Rectal smooth muscle tissue (tissue), 1 donor: ENCODE measurements at regions not wholly inside any gene's neighbourhood (a gene's known extent, or its start where the extent isn't known, plus 50 kb on each side); places are given as distances from the start of the nearest gene placed in this dataset.

ENCODE experiments used
- H3K27ac ChIP-seq: one replicate; pipeline ENCODE4 v1.7.0; 2013; ENCODE audit warnings: low read depth, low read length, inconsistent platforms
- H3K27me3 ChIP-seq: one replicate; pipeline ENCODE4 v1.7.0; 2013; ENCODE audit warnings: low read length; ENCODE audit not compliant: control insufficient read depth, insufficient read depth
- H3K36me3 ChIP-seq: one replicate; pipeline ENCODE4 v1.7.0; 2013; ENCODE audit warnings: low read length; ENCODE audit not compliant: control insufficient read depth, insufficient read depth
- H3K4me1 ChIP-seq: one replicate; pipeline ENCODE4 v1.7.0; 2013; ENCODE audit warnings: low read length; ENCODE audit not compliant: control insufficient read depth, insufficient read depth
- H3K4me3 ChIP-seq: one replicate; pipeline ENCODE4 v1.7.0; 2013; ENCODE audit warnings: low read length
- H3K9ac ChIP-seq: one replicate; pipeline ENCODE4 v1.7.0; 2013; ENCODE audit warnings: low read length

DNA sequence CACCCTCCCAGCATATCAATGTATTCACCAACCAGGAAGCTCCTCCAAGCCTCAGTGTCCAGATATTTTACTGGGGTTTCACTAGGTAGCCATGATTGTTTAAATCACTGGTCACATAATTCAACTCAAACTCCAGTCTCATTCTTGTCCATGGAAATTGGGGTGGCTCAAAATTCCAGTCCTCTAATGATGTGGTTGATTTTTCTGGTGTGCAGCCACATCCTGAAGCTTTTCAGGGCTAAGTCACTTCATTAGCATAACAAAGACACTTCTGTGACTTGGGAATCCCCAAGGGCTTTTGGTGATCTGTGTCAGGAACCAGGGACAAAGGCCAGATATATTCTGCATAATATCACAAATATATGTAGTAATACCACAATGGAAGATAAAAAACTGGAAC lies 786.9 kb upstream of the IGFBP3 start:
- Histone ChIP-seq H3K4me3 (no peak overlapping the region), H3K9ac (no peak overlapping the region), H3K4me1 (peaks cover 2% of the 10 kb centered on the region), H3K36me3 (no peaks in the 10 kb centered on the region), H3K27ac (no peak overlapping the region), H3K27me3 (no peaks in the 10 kb centered on the region)

DNA sequence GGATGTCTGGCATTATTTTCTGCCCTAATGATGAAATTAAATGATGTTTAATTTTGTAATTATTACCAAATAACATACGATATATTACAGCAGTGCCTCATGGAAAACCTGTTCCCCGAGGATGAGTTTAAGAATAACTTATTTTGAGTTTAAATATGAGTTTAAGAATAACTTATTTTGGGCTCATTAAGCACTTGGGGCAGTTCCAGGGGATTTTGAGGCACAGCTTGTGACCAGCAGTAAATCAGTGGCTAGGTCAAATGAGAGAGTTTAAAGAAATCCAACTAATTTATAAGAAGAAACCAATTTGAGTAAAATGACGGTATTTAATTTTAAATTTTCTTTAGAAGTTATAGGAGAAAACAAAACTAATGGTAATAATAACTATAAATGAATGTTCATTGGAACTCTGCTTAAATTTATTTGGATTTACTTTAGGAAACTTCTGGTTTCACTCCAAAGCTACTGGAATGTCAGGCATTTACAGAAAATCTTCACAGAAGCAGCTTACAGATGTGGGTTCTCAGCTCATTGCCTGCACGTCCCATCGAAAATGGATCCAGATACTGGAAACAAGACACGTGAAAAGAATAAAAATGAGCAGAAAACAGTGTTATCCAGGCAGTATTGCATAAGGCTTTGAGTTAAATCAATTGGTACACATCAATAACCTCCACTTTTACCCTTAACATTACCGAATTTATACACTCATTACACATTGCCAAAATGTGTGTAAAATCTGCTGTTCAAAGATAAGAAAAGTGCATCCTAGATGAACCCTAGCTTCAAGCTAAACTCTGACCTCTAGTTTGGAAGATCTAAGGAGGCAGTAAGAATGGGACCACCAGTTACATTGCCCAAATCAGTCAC lies 784.5 kb upstream of the IGFBP3 start:
- H3K27ac ChIP-seq: no peak overlapping the region
- no peaks in the 10 kb centered on the region for H3K27me3 ChIP-seq
- no peak overlapping the region for H3K9ac ChIP-seq
- H3K36me3 ChIP-seq: no peaks in the 10 kb centered on the region
- H3K4me3 ChIP-seq: no peak overlapping the region
- H3K4me1 ChIP-seq: peaks cover 2% of the 10 kb centered on the region

DNA sequence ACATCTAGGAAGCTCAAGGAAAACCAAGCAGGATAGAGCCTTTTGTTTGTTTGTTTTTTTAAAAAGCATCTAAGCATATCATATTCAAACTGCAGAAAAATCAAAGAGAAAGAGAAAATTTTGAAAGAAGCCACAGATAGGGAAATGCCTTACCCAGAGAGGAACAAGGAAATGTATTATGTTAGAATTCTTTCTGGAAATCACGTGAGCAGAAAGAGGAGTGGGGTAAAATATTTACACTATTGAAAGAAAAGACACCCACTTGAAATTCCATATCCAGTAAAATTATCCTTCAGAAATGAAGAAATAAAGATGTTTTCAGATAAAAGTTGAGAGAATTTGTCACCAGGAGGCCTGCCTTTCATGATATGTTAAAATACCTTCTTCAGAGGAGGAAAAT lies 775.7 kb upstream of the IGFBP3 start:
- H3K9ac ChIP-seq: no peak overlapping the region
- no peaks in the 10 kb centered on the region for H3K27me3 ChIP-seq
- no peaks in the 10 kb centered on the region for H3K4me1 ChIP-seq
- no peak overlapping the region for H3K4me3 ChIP-seq
- no peak overlapping the region for H3K27ac ChIP-seq
- H3K36me3 ChIP-seq: no peaks in the 10 kb centered on the region

DNA sequence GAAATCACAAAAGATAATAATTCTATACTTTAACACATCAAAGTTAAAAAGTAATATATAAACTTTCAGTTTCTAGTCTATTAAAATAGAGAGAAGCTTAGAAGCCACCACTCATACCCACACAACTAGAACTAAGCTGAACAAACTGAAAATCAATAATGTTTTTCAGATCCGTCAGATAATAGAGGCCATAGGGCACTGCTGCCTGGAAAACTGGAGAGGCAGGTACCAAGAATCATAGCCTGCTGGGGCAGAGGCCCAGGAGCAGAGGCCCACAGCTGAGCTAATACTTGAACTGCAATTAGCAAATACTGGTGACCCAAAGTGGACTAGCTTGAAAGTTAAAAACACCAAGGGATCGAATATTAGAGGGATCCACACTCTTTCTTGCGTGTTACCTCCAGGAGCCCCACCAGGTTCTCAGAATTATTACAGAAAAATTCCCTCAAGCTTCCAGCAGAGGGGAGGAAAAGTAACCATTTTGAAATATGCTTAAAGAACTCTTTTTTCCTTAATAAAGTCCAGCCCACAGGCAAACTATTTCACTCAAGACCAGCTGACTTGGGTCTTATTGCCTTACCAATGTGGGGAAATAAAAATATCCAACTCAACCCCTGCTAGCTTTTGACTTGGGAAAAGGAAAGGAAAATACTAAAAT lies 774.1 kb upstream of the IGFBP3 start:
- Histone ChIP-seq H3K27ac (no peak overlapping the region), H3K9ac (no peak overlapping the region), H3K4me1 (no peaks in the 10 kb centered on the region), H3K4me3 (no peak overlapping the region), H3K27me3 (no peaks in the 10 kb centered on the region), H3K36me3 (no peaks in the 10 kb centered on the region)

DNA sequence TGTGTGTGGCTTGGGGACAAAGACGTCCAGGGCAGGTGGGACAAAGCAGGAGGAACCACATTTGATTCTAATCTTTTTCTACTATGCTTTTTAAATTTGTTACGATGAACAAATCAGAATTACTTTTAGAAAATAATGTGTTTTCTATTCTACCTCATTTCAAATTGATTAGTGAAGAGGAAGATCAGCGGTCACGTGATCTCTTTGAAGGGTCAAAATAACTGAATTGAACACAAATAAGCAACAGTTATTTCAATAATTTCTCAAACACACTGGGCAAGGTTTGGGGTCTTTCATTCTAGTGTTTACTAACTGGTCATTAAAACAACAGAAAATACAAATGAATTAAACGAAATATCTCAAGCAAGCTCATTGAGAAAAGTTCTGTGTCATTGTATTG lies 773.0 kb upstream of the IGFBP3 start:
- Histone ChIP-seq H3K4me1 (no peaks in the 10 kb centered on the region), H3K4me3 (no peak overlapping the region), H3K27ac (no peak overlapping the region), H3K27me3 (no peaks in the 10 kb centered on the region), H3K36me3 (no peaks in the 10 kb centered on the region), H3K9ac (no peak overlapping the region)

DNA sequence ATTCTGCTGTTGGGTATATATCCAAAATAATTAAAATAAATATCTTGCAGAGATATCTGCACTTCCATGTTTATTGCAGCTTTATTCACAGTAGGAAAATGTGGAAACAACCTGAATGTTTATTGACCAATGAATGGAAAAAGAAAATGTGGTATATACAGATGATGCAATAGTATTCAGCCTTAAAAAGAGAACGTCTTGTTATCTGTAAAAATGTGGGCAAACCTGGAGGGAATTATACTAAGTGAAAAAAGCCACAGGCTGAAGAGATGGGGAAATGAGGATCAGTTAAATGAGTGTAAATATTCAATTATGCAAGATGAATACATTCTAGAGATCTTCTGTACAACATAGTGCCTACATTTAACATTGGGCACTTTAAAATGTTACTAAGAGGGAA lies 766.1 kb upstream of the IGFBP3 start:
- H3K36me3 ChIP-seq: no peaks in the 10 kb centered on the region
- H3K4me1 ChIP-seq: no peaks in the 10 kb centered on the region

DNA sequence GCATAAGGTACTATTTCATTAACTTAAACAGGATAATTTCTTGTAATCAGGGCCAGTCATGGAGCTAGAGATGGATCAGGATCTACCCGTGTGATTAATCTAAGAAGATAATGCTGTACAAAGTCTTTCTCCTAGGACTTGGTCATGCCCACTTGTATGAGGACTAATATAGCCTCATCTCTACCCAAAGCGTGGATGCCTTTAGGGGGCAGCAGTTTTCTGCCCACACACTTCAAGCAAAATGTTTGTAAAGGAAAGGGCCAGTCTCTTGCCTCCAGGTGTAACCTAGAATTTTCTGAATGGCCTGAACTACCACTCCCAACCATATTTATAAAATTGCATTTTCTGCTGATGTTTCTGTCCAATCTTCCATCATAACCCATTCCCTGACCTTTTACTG lies 764.0 kb upstream of the IGFBP3 start:
- H3K4me1 ChIP-seq: peaks cover 2% of the 10 kb centered on the region
- no peaks in the 10 kb centered on the region for H3K27me3 ChIP-seq
- H3K9ac ChIP-seq: no peak overlapping the region
- no peaks in the 10 kb centered on the region for H3K36me3 ChIP-seq
- no peak overlapping the region for H3K4me3 ChIP-seq
- no peak overlapping the region for H3K27ac ChIP-seq

More for the DNA sequence above, 766.1 kb upstream of the IGFBP3 start:
- Histone ChIP-seq H3K27ac (no peak overlapping the region), H3K27me3 (no peaks in the 10 kb centered on the region), H3K4me3 (no peak overlapping the region), H3K9ac (no peak overlapping the region)

DNA sequence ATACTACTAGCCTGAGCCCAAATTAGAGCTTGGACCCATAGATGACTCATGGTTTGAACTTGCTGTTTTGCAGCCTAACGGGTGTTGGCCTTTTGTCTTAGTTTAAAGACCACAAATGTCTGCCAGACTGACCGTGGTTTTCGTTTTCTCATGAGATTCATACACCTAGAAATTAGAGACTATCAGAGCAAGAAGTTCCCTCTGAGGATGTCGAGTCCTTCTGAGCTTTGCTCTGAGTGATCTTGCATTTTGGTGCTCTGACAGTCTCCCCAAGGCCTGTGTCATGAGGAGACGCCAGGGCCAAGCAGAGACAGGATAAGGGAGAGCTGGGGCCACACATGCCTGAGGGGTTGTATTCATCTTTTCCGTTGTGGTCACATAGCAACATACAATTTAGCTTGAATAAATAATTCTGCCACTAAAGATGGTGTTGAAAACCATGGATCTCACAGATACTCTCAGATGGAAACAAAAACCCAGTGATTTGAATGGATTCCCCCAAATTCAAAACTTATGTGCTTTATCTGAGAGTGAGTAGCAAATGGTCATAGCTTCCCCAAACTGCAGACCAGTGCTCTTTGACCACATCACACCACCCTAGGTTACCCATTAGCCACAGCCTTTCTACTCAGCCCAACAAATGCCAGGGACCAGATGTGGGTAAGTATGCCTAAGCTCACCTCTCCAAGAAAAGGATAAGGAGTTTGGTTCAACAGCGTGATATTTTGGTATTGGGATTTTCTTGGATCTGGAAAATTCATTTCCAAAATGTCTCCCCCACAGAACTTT lies 762.0 kb upstream of the IGFBP3 start:
- Histone ChIP-seq H3K36me3 (no peaks in the 10 kb centered on the region), H3K9ac (no peak overlapping the region), H3K4me1 (peaks cover 2% of the 10 kb centered on the region), H3K27ac (no peak overlapping the region), H3K27me3 (no peaks in the 10 kb centered on the region), H3K4me3 (no peak overlapping the region)

DNA sequence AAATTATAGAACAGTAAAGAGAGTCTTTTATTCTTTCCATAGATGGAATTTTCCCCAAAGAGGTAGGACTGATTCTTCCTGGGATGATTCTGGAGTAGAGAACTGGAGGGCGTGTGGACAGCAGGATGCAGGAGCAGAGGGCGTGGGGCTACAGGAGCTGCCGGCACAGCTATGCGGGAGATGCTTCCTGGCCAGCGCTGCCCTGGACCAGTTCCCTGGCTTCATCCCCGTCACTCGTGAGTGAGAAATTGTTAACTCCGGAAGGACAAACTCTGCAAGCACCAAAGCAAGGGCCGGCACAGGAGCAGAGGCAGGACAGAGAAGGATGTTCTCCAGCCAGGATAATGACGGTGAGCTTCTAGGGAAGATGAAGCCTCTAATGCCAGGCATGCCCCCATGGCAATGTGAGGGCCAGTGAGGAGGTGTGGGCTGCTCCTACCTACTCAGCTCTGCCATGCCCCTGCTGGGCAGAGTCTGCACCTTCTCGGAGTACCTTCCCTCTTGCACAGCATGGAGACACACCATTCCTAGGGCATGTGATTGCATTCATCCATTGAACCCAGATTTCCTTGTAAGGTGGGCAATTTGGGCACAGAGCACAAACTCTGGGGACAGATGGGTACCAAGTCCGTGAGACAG lies 760.9 kb upstream of the IGFBP3 start:
- Histone ChIP-seq H3K4me1 (peaks cover 2% of the 10 kb centered on the region), H3K9ac (no peak overlapping the region), H3K36me3 (no peaks in the 10 kb centered on the region), H3K27me3 (no peaks in the 10 kb centered on the region), H3K4me3 (no peak overlapping the region), H3K27ac (no peak overlapping the region)

DNA sequence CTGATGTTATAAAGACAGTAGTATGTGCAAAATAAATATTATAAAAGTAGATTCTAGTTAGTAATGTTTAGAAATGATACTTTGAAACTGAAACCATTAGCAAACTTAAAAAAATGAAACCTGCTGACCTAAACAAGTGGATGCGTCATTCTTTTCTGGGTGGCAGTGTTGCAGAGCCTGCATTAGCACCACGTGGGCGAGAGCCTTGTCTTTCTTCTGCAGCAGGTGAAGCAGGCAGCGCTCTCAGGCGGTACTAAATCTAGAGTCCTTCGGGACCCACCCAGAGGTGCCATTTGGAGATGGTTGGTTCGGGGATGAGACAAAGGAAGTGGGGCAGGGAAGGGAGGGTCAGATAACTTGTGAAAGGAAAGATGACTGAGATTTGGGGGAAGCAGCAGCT lies 759.1 kb upstream of the IGFBP3 start:
- Histone ChIP-seq H3K4me3 (no peak overlapping the region), H3K27me3 (no peaks in the 10 kb centered on the region), H3K4me1 (peaks cover 2% of the 10 kb centered on the region), H3K27ac (no peak overlapping the region), H3K36me3 (no peaks in the 10 kb centered on the region), H3K9ac (no peak overlapping the region)

DNA sequence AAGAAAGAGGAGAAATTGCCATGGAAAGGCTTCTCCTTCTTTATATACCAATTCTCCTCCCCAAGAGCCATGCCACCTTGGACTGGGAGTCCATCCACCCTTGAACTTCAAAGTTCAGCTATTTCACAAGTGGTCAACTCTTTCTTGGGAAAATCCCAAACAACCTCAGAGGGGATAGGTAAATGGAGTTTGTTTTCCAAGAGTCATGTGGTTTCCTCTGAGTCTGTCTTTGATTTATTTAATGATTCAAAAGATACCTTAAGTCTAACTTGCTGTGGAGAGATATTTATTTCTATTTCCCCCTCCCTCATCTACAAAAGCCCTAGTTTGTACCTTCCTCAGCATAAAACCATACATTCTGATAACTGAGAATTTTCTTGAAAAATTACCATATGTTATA lies 758.6 kb upstream of the IGFBP3 start:
- Histone ChIP-seq H3K4me1 (peaks cover 2% of the 10 kb centered on the region), H3K4me3 (no peak overlapping the region), H3K9ac (no peak overlapping the region), H3K27ac (no peak overlapping the region), H3K27me3 (no peaks in the 10 kb centered on the region), H3K36me3 (no peaks in the 10 kb centered on the region)

DNA sequence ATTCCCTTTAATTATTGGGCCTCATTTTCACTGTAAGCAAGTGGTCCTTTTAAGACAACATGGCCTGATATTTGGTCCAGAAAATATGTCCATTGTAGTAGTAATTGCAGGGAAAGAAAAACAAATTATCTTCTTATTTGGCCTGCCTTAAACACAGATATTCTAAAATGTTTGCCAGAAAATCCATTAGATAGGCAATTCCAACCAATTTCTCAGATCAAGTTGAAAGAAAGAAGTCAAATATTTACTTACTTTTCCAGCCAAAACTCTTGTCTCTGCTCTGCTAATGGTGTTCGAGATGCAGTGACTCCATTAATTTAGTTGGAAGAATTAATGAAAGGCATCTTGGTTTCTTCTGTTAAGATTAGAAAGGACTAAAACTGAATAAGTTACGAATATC lies 757.3 kb upstream of the IGFBP3 start:
- no peaks in the 10 kb centered on the region for H3K27me3 ChIP-seq
- no peak overlapping the region for H3K4me3 ChIP-seq
- H3K27ac ChIP-seq: no peak overlapping the region
- peaks cover 2% of the 10 kb centered on the region for H3K4me1 ChIP-seq
- H3K36me3 ChIP-seq: no peaks in the 10 kb centered on the region
- H3K9ac ChIP-seq: no peak overlapping the region
